Calu3 (cell line): ENCODE measurements at regions not wholly inside any gene's neighbourhood (a gene's known extent, or its start where the extent isn't known, plus 50 kb on each side); places are given as distances from the start of the nearest gene placed in this dataset.

ENCODE experiments used
- BruUV-seq: library from RNA; stranded (reverse); fragments of 400-500 nt; replicated peaks from 2 replicates; lab custom pipeline; 2021; lab: Mats Ljungman, UMichigan
- CTCF ChIA-PET: fragments of 300-600 bp; sonication (Branson Sonifier 250); formaldehyde crosslinking; loops from one replicate; lab custom pipeline; 2022; ENCODE audit warnings: antibody characterized with exemption; lab: Charles Lee
- DNase-seq: peaks from one replicate; pipeline ENCODE4 v3.0.0; 2022
- H3K27ac Mint-ChIP-seq: one replicate; pipeline ENCODE4 v1.8.0; 2022; ENCODE audit warnings: mixed read lengths; ENCODE audit not compliant: unreplicated experiment
- H3K27me3 Mint-ChIP-seq: one replicate; pipeline ENCODE4 v1.8.0; 2022; ENCODE audit warnings: mixed read lengths; ENCODE audit not compliant: unreplicated experiment
- H3K36me3 Mint-ChIP-seq: one replicate; pipeline ENCODE4 v1.8.0; 2022; ENCODE audit warnings: mild to moderate bottlenecking, moderate library complexity, mixed read lengths; ENCODE audit not compliant: insufficient read depth, unreplicated experiment
- H3K4me1 Mint-ChIP-seq: one replicate; pipeline ENCODE4 v1.8.0; 2022; ENCODE audit warnings: mild to moderate bottlenecking, low read depth, mixed read lengths; ENCODE audit not compliant: unreplicated experiment
- H3K4me3 Mint-ChIP-seq: one replicate; pipeline ENCODE4 v1.8.0; 2022; ENCODE audit warnings: mild to moderate bottlenecking, low read depth, moderate library complexity, mixed read lengths; ENCODE audit not compliant: unreplicated experiment
- H3K9me3 Mint-ChIP-seq: one replicate; pipeline ENCODE4 v1.8.0; 2022; ENCODE audit warnings: low read depth, mixed read lengths; ENCODE audit not compliant: unreplicated experiment
- CTCF ChIP-seq: fragments of 200-600 bp; IDR thresholded peaks from one replicate; pipeline ENCODE4 v1.8.0; 2022; ENCODE audit warnings: antibody characterized with exemption; ENCODE audit not compliant: unreplicated experiment
- intact Hi-C: fragments of 100-400 bp; cut with micrococcal nuclease; formaldehyde crosslinking; loops from one replicate; pipeline ENCODE4 v1.10.0; 2022; ENCODE audit not compliant: unreplicated experiment

GRCh38 chr2:12456293-12457106 is 260.2 kb upstream of the TRIB2 start:
- Mint-ChIP-seq H3K4me3 (peak overlapping the region; percentile 40), H3K36me3 (peaks cover 4% of the 10 kb centered on the region), H3K27me3 (no peaks in the 10 kb centered on the region), H3K9me3 (no peaks in the 10 kb centered on the region), H3K27ac (peak overlapping the region; percentile 68), H3K4me1 (peaks cover 11% of the 10 kb centered on the region)
- intact Hi-C loops: no loop called here
- CTCF ChIA-PET: no interaction called here
- TF ChIP-seq CTCF: no peak
- BruUV-seq: no TSS peak
- DNase-seq: peak; percentile 79

- peaks cover 11% of the 10 kb centered on the region for H3K4me1 Mint-ChIP-seq
- peaks cover 4% of the 10 kb centered on the region for H3K36me3 Mint-ChIP-seq
- intact Hi-C loops: no loop called here
- no peak overlapping the region for H3K4me3 Mint-ChIP-seq
- BruUV-seq: no TSS peak
- TF ChIP-seq CTCF: no peak
- DNase-seq: no peak
- CTCF ChIA-PET: no interaction called here
- H3K9me3 Mint-ChIP-seq: no peaks in the 10 kb centered on the region
- no peaks in the 10 kb centered on the region for H3K27me3 Mint-ChIP-seq
- H3K27ac Mint-ChIP-seq: no peak overlapping the region
Measured at GRCh38 chr2:12457831-12458230, 258.9 kb upstream of the TRIB2 start.

GRCh38 chr2:12463189-12463588 is 253.5 kb upstream of the TRIB2 start:
- CTCF ChIA-PET: interaction anchor here (0.6 kb wide), 1 partner anchor 45 kb away, joined by 3 read pairs; no protein-coding TSS in a partner anchor
- no TSS peak for BruUV-seq
- DNase-seq: no peak
- Mint-ChIP-seq H3K9me3 (no peaks in the 10 kb centered on the region), H3K4me3 (no peak overlapping the region), H3K27ac (no peak overlapping the region), H3K36me3 (no peaks in the 10 kb centered on the region), H3K4me1 (no peaks in the 10 kb centered on the region), H3K27me3 (no peaks in the 10 kb centered on the region)
- no peak for TF ChIP-seq CTCF
- intact Hi-C loops: no loop called here

GRCh38 chr2:12465631-12466135 is 251.1 kb upstream of the TRIB2 start:
- no peak for TF ChIP-seq CTCF
- Mint-ChIP-seq H3K27me3 (no peaks in the 10 kb centered on the region), H3K27ac (no peak overlapping the region), H3K36me3 (no peaks in the 10 kb centered on the region), H3K4me3 (no peak overlapping the region), H3K4me1 (no peaks in the 10 kb centered on the region), H3K9me3 (no peaks in the 10 kb centered on the region)
- CTCF ChIA-PET: no interaction called here
- intact Hi-C loops: no loop called here
- no peak for DNase-seq
- BruUV-seq: no TSS peak
